ENCODE measurements at regions not wholly inside any gene's neighbourhood (a gene's known extent, or its start where the extent isn't known, plus 50 kb on each side); places are given as distances from the start of the nearest gene placed in this dataset.

- TF ChIP-seq POLR2A (IDR thresholded peaks at IDR 0.05) (no peak), EP300 (IDR thresholded peaks at IDR 0.05) (no peak)
- TF ChIP-seq, protein P1, sequence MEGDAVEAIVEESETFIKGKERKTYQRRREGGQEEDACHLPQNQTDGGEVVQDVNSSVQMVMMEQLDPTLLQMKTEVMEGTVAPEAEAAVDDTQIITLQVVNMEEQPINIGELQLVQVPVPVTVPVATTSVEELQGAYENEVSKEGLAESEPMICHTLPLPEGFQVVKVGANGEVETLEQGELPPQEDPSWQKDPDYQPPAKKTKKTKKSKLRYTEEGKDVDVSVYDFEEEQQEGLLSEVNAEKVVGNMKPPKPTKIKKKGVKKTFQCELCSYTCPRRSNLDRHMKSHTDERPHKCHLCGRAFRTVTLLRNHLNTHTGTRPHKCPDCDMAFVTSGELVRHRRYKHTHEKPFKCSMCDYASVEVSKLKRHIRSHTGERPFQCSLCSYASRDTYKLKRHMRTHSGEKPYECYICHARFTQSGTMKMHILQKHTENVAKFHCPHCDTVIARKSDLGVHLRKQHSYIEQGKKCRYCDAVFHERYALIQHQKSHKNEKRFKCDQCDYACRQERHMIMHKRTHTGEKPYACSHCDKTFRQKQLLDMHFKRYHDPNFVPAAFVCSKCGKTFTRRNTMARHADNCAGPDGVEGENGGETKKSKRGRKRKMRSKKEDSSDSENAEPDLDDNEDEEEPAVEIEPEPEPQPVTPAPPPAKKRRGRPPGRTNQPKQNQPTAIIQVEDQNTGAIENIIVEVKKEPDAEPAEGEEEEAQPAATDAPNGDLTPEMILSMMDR (IDR thresholded peaks at IDR 0.05): no peak
These were observed 375.3 kb downstream of the MAFB start for GRCh38 chr20:40313730-40314129.

All from tibial nerve (tissue), 4 donors.